ENCODE measurements at regions not wholly inside any gene's neighbourhood (a gene's known extent, or its start where the extent isn't known, plus 50 kb on each side); places are given as distances from the start of the nearest gene placed in this dataset.

DNA sequence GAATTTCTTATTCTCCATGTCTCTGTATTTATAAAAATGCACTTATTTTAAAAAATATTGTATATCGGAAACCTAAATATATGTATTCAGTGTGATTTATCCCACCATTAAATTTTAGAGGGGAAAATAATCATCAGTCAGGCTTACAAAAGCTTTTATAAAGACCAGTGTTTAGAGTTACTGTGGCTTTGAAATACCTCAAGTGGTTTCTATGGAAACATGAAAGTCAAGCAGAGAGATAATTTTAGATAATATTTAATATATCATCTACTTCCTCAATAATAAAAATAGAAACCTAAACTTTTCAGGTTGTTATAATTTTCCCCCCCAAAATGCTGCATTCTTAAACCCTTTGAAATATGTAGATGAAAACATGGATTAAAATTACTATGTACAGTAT is 332.9 kb upstream of the PITX2 start:
- Histone ChIP-seq H3K9me2 (replicated peaks; ENCODE audit: insufficient read depth, low read length) (no peaks in the 10 kb centered on the region), H2AFZ (ENCODE audit: low read length) (no peak overlapping the region), H3K4me3 (ENCODE audit: low read length) (no peak overlapping the region), H3K4me1 (ENCODE audit: low read length) (no peaks in the 10 kb centered on the region), H3F3A (ENCODE audit: insufficient read depth, low read length) (no peaks in the 10 kb centered on the region), H3K27ac (ENCODE audit: low read length) (no peak overlapping the region), H3K9ac (ENCODE audit: low read length) (no peak overlapping the region), H4K20me1 (ENCODE audit: insufficient read depth, low read length) (no peaks in the 10 kb centered on the region), H3K4me2 (ENCODE audit: low read depth, low read length) (no peak overlapping the region), H3K36me3 (replicated peaks; ENCODE audit: insufficient read depth, low read length) (no peaks in the 10 kb centered on the region), H3K27me3 (replicated peaks; ENCODE audit: insufficient read depth, low read length) (no peaks in the 10 kb centered on the region), H3K9me3 (replicated peaks; ENCODE audit: insufficient read depth, low read length) (no peaks in the 10 kb centered on the region), H3K79me2 (ENCODE audit: low read length) (no peaks in the 10 kb centered on the region)
- no peak for DNase-seq
- TF ChIP-seq EZH2 (optimal IDR thresholded peaks at IDR 0.05; ENCODE audit: low read depth, low read length) (no peak), EZH2phosphoT487 (IDR thresholded peaks at IDR 0.05; ENCODE audit: low read length) (no peak)
- TF ChIP-seq, protein P1, sequence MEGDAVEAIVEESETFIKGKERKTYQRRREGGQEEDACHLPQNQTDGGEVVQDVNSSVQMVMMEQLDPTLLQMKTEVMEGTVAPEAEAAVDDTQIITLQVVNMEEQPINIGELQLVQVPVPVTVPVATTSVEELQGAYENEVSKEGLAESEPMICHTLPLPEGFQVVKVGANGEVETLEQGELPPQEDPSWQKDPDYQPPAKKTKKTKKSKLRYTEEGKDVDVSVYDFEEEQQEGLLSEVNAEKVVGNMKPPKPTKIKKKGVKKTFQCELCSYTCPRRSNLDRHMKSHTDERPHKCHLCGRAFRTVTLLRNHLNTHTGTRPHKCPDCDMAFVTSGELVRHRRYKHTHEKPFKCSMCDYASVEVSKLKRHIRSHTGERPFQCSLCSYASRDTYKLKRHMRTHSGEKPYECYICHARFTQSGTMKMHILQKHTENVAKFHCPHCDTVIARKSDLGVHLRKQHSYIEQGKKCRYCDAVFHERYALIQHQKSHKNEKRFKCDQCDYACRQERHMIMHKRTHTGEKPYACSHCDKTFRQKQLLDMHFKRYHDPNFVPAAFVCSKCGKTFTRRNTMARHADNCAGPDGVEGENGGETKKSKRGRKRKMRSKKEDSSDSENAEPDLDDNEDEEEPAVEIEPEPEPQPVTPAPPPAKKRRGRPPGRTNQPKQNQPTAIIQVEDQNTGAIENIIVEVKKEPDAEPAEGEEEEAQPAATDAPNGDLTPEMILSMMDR (IDR thresholded peaks at IDR 0.05; ENCODE audit: low read length): no peak

DNA sequence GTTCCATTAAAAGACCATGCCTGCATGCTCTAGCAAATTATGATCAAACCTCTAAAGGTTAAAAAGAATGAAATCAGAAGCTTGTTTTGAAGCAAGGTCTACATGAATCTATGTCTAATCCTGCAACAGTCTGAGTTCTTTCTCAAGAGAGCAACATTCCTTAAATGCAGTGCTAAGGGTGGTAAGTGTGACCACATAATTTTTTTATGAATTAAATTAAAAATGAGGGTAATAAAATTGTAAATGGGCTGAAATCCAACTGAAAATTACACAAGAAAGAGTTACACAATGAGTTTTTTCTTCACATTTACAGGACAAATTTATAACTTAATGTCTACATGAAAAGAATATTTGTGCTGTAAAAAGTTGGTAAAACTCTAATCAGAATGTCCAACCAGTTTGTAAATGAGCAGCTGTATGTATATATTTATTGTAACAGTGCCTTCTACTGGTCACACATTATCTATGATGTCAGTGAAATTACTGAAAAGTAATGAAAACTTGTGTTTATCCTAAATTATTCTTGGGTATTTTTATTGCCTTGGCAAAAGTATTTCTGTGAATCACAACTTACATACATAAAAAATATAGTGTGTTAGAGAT is 336.3 kb upstream of the PITX2 start:
- no peaks in the 10 kb centered on the region for H3K36me3 ChIP-seq (replicated peaks; ENCODE audit: insufficient read depth, low read length)
- no peaks in the 10 kb centered on the region for H3K9me2 ChIP-seq (replicated peaks; ENCODE audit: insufficient read depth, low read length)
- no peak overlapping the region for H3K9ac ChIP-seq (ENCODE audit: low read length)
- H3K27ac ChIP-seq (ENCODE audit: low read length): no peak overlapping the region
- DNase-seq: no peak
- no peaks in the 10 kb centered on the region for H3K4me1 ChIP-seq (ENCODE audit: low read length)
- H4K20me1 ChIP-seq (ENCODE audit: insufficient read depth, low read length): no peaks in the 10 kb centered on the region
- H3K9me3 ChIP-seq (replicated peaks; ENCODE audit: insufficient read depth, low read length): no peaks in the 10 kb centered on the region
- no peaks in the 10 kb centered on the region for H3K79me2 ChIP-seq (ENCODE audit: low read length)
- no peak overlapping the region for H3K4me3 ChIP-seq (ENCODE audit: low read length)
- H3K4me2 ChIP-seq (ENCODE audit: low read depth, low read length): no peak overlapping the region
- H3F3A ChIP-seq (ENCODE audit: insufficient read depth, low read length): no peaks in the 10 kb centered on the region
- no peak overlapping the region for H2AFZ ChIP-seq (ENCODE audit: low read length)
- H3K27me3 ChIP-seq (replicated peaks; ENCODE audit: insufficient read depth, low read length): no peaks in the 10 kb centered on the region
- TF ChIP-seq, protein P1 (IDR thresholded peaks at IDR 0.05; ENCODE audit: low read length): peak; percentile 42
- TF ChIP-seq EZH2 (optimal IDR thresholded peaks at IDR 0.05; ENCODE audit: low read depth, low read length) (no peak), EZH2phosphoT487 (IDR thresholded peaks at IDR 0.05; ENCODE audit: low read length) (no peak)

DNA sequence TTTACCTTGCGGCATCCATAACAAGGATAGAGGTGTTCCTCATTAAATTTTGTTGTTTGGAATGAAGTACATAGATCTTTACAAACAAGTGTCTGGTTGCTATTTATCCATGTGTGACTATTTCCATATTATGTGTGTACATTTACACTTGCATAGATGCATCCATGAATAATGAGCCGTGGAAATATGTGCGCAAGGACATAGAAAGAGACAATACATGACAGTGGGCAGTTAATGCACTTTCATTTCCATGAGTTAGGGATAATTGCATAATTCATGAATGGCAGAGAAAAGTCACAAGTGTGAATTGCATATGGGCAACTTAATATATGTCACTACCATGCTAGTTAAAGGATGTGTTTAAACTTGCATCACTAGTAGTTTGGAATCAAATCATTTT is 338.2 kb upstream of the PITX2 start:
- H3K27me3 ChIP-seq (replicated peaks; ENCODE audit: insufficient read depth, low read length): no peaks in the 10 kb centered on the region
- no peak for TF ChIP-seq EZH2phosphoT487 (IDR thresholded peaks at IDR 0.05; ENCODE audit: low read length)
- no peak for TF ChIP-seq EZH2 (optimal IDR thresholded peaks at IDR 0.05; ENCODE audit: low read depth, low read length)
- TF ChIP-seq, protein P1 (IDR thresholded peaks at IDR 0.05; ENCODE audit: low read length): no peak
- no peak overlapping the region for H2AFZ ChIP-seq (ENCODE audit: low read length)
- H3F3A ChIP-seq (ENCODE audit: insufficient read depth, low read length): no peaks in the 10 kb centered on the region
- H3K4me1 ChIP-seq (ENCODE audit: low read length): no peaks in the 10 kb centered on the region
- H3K9me3 ChIP-seq (replicated peaks; ENCODE audit: insufficient read depth, low read length): no peaks in the 10 kb centered on the region
- H3K79me2 ChIP-seq (ENCODE audit: low read length): no peaks in the 10 kb centered on the region
- H3K4me2 ChIP-seq (ENCODE audit: low read depth, low read length): no peak overlapping the region
- DNase-seq: no peak
- no peak overlapping the region for H3K27ac ChIP-seq (ENCODE audit: low read length)
- H3K4me3 ChIP-seq (ENCODE audit: low read length): no peak overlapping the region
- H3K9ac ChIP-seq (ENCODE audit: low read length): no peak overlapping the region
- H3K36me3 ChIP-seq (replicated peaks; ENCODE audit: insufficient read depth, low read length): no peaks in the 10 kb centered on the region
- H3K9me2 ChIP-seq (replicated peaks; ENCODE audit: insufficient read depth, low read length): no peaks in the 10 kb centered on the region
- H4K20me1 ChIP-seq (ENCODE audit: insufficient read depth, low read length): no peaks in the 10 kb centered on the region

All from MM.1S (cell line).